22Rv1 (cell line): ENCODE measurements at regions not wholly inside any gene's neighbourhood (a gene's known extent, or its start where the extent isn't known, plus 50 kb on each side); places are given as distances from the start of the nearest gene placed in this dataset.

Source experiments
- CTCF ChIP-seq: fragments of 450-650 bp; IDR thresholded peaks from 2 replicates; pipeline ENCODE4 v1.5.1; 2017; ENCODE audit warnings: mild to moderate bottlenecking
- ZFX ChIP-seq: fragments of 450-650 bp; IDR thresholded peaks from 2 replicates; pipeline ENCODE4 v1.6.1; 2017; ENCODE audit warnings: antibody characterized with exemption, borderline replicate concordance

- TF ChIP-seq CTCF (no peak), ZFX (no peak)
Measured at GRCh38 chr21:35222541-35222941, 173.4 kb upstream of the RUNX1 start.
